ENCODE measurements at regions not wholly inside any gene's neighbourhood (a gene's known extent, or its start where the extent isn't known, plus 50 kb on each side); places are given as distances from the start of the nearest gene placed in this dataset.
"Not testable (repeated sequence)": the region's sequence is repeated elsewhere in the genome, so short reads cannot be mapped to it uniquely, and the experiment has no call there.

GRCh38 chr9:81460693-81461092, 228.7 kb downstream of the TLE1 start:
- no peak for DNase-seq
- in situ Hi-C loops (cut with HindIII; ENCODE audit: low pct_ligation_motif_present, low pct_unique_long_range_greater_than_20kb, low sequenced_read_pairs), result no loop called here

GRCh38 chr9:81459591-81459990, 229.8 kb downstream of the TLE1 start:
- DNase-seq, result no peak
- in situ Hi-C loops (cut with HindIII; ENCODE audit: low pct_ligation_motif_present, low pct_unique_long_range_greater_than_20kb, low sequenced_read_pairs), result no loop called here

- DNase-seq, result no peak
- in situ Hi-C loops (cut with HindIII; ENCODE audit: low pct_ligation_motif_present, low pct_unique_long_range_greater_than_20kb, low sequenced_read_pairs), result no loop called here
These were observed 232.8 kb downstream of the TLE1 start for GRCh38 chr9:81456431-81457006.

DNA sequence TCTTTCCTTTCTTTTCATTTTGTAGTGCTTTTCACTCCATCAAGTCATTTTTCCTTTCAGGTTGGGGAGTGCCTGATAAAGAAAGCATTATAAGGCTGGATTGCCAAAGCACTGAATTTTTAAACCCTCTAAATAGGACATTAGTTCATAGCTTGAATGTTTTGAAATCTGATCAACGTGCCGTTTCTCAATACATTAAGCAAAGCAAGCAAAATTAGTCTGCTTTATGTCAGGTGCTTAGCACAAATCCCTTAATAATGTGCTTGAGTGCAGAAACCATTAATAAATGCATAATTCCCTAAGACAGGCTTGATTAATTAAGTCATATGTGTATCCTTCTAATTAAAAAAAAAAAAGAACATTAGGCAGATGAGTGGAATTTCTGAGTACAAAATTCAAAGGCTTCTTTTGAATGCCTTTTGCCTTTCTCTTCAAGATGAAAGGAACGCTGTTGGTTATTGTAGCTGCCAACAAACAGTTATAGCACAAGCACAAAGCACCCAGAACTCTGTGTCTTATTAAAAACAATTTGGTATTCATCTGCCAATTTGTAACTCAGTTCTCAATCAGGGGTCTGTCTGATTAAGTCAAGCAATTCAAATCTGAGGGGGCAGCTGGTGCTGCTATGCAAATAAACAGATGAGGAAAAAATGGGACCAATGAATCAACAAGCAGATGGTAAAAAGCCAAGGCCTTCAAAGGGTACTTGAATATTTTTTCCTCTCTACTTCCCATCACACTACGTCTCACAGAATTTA, 233.7 kb downstream of the TLE1 start:
- no peak for DNase-seq
- in situ Hi-C loops (cut with HindIII; ENCODE audit: low pct_ligation_motif_present, low pct_unique_long_range_greater_than_20kb, low sequenced_read_pairs), result no loop called here

DNA sequence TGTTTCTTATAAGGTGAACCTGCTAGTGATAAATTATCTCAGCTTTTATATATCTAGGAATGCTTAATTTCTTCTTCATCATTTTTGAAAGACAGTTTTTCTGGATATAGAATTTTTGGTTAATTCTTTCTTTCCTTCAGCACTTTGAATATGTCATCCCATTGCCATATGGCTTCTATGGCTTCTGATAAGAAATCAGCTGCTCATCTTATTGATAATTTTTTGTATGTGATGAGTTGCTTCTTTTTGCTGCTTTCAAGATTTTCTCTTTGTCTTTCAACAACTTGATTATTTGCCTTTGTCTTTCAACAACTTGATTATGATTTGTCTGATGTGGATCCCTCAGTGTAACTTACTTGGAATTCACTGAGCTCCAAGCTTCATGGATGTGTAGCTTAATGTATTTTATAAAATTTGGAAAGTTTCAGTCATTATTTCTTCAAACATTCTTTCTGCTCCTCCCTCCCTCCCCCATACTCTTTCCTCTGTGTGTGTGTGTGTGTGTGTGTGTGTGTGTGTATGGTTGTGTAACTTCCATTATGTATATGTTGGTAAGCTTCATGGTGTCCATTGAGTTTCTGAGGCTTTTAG, 243.9 kb downstream of the TLE1 start:
- DNase-seq, result no peak
- in situ Hi-C loops (cut with HindIII; ENCODE audit: low pct_ligation_motif_present, low pct_unique_long_range_greater_than_20kb, low sequenced_read_pairs), result no loop called here

- in situ Hi-C loops (cut with HindIII; ENCODE audit: low pct_ligation_motif_present, low pct_unique_long_range_greater_than_20kb, low sequenced_read_pairs), result no loop called here
- DNase-seq, result no peak
These were observed 257.7 kb downstream of the TLE1 start for GRCh38 chr9:81431641-81432040.

DNA sequence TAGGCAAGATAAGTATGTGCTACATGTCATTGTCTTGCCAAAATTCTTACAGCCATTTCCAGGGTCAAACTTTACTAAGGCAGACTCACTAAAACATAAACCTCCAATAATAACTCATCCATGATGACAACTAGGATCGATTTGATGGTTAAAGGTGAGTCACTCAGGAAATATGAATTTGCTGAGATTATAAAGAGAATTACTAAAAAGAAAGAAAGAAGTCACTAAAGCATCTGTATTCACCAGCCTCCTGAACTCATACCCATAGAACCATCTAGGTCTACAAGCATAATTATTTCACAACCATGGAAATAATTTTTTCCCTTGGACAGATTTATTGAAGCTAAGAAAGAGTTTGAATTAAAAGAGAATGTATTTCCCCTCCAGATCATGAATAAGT, 258.6 kb downstream of the TLE1 start:
- in situ Hi-C loops (cut with HindIII; ENCODE audit: low pct_ligation_motif_present, low pct_unique_long_range_greater_than_20kb, low sequenced_read_pairs), result no loop called here
- DNase-seq, result no peak

GRCh38 chr9:81427870-81428269, 261.5 kb downstream of the TLE1 start:
- in situ Hi-C loops (cut with HindIII; ENCODE audit: low pct_ligation_motif_present, low pct_unique_long_range_greater_than_20kb, low sequenced_read_pairs), result no loop called here
- DNase-seq, result peak; percentile 23

DNA sequence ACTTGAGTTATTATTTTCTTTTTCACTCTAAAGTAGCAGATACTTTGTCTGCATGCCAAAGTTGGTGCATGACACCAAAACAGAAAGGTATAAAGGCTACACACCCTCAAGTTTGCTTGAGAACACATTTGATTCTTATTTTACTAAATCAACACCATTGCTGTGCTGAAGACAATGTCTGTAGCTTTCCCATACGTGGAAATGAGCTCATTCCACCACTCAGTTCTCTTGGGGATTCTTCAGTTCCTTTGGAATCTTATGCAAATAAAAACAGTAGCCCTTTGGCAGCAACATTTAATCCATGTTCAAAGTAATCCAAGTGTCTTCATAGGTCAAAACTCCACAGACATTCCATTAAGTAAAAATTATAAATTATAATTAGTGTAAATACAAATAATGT, 264.9 kb downstream of the TLE1 start:
- no peak for DNase-seq
- in situ Hi-C loops (cut with HindIII; ENCODE audit: low pct_ligation_motif_present, low pct_unique_long_range_greater_than_20kb, low sequenced_read_pairs), result no loop called here

DNA sequence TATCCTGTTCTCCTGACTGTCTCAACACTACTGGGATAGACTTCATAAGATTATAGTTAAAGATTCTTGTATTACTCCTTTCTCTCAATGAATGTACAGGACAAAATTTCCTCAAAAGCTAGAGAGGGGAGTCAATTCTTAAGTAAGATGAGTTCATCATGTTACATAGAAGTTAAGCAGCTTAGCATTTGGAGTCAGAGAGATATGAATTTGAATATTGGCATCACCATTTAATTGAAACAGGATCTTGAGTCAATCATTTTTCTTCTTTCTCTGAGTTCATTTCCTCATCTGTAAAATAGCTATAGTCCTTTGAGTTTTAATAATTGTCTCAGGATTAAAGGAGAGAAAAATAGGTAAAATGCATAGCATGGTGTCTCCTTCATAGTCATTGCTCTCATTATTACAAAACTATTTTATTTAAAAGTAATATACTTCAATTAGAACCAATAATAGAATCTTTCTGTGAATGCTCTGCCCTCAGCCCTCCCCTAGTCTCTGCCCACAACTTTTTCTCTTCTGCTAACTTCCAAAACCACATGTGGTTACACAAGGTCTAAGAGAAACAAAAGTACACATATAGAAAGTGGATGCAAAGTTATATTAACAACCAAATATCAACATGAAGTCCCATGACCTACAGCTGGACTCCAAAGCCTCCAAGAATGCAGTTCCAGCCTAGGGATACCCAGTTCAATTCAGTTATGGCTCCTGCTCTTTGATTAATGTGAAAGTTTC, 265.6 kb downstream of the TLE1 start:
- no peak for DNase-seq
- in situ Hi-C loops (cut with HindIII; ENCODE audit: low pct_ligation_motif_present, low pct_unique_long_range_greater_than_20kb, low sequenced_read_pairs), result no loop called here

GRCh38 chr9:81421090-81421489, 268.3 kb downstream of the TLE1 start:
- in situ Hi-C loops (cut with HindIII; ENCODE audit: low pct_ligation_motif_present, low pct_unique_long_range_greater_than_20kb, low sequenced_read_pairs), result not testable (repeated sequence)

GRCh38 chr9:81420024-81420423, 269.3 kb downstream of the TLE1 start:
- in situ Hi-C loops (cut with HindIII; ENCODE audit: low pct_ligation_motif_present, low pct_unique_long_range_greater_than_20kb, low sequenced_read_pairs), result no loop called here

More at GRCh38 chr9:81421090-81421489, 268.3 kb downstream of the TLE1 start:
- DNase-seq, result not testable (repeated sequence)

GRCh38 chr9:81417941-81418340, 271.4 kb downstream of the TLE1 start:
- in situ Hi-C loops (cut with HindIII; ENCODE audit: low pct_ligation_motif_present, low pct_unique_long_range_greater_than_20kb, low sequenced_read_pairs), result no loop called here
- DNase-seq, result no peak

More at GRCh38 chr9:81420024-81420423, 269.3 kb downstream of the TLE1 start:
- DNase-seq, result no peak

GRCh38 chr9:81417299-81417675, 272.1 kb downstream of the TLE1 start:
- in situ Hi-C loops (cut with HindIII; ENCODE audit: low pct_ligation_motif_present, low pct_unique_long_range_greater_than_20kb, low sequenced_read_pairs), result no loop called here
- DNase-seq, result no peak

- in situ Hi-C loops (cut with HindIII; ENCODE audit: low pct_ligation_motif_present, low pct_unique_long_range_greater_than_20kb, low sequenced_read_pairs), result no loop called here
- DNase-seq, result no peak
These were observed 272.7 kb downstream of the TLE1 start for GRCh38 chr9:81416476-81417298.

GRCh38 chr9:81414836-81415235, 274.5 kb downstream of the TLE1 start:
- no peak for DNase-seq
- in situ Hi-C loops (cut with HindIII; ENCODE audit: low pct_ligation_motif_present, low pct_unique_long_range_greater_than_20kb, low sequenced_read_pairs), result no loop called here

DNA sequence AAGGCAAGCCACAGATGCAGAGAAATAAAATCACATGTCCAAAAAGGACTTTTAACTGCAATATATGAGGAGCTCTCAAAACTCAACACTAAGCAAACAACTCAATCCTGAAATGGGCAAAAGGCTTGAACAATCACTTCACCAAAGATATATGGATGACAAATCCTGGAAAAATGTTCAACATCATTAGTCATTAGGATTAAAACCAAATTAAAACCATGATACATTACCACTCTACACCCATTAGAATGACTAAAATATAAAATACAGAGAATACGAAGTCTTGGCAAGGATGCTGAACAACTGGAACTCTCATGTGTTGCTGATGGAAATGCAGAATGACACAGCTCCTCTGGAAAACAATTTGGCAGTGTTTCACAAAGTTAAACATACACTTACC, 277.4 kb downstream of the TLE1 start:
- in situ Hi-C loops (cut with HindIII; ENCODE audit: low pct_ligation_motif_present, low pct_unique_long_range_greater_than_20kb, low sequenced_read_pairs), result no loop called here

GRCh38 chr9:81410201-81410600, 279.1 kb downstream of the TLE1 start:
- in situ Hi-C loops (cut with HindIII; ENCODE audit: low pct_ligation_motif_present, low pct_unique_long_range_greater_than_20kb, low sequenced_read_pairs), result no loop called here
- DNase-seq, result peak; percentile 55

More for the DNA sequence above, 277.4 kb downstream of the TLE1 start:
- DNase-seq, result no peak
